GDM1 (cell line): ENCODE measurements at regions not wholly inside any gene's neighbourhood (a gene's known extent, or its start where the extent isn't known, plus 50 kb on each side); places are given as distances from the start of the nearest gene placed in this dataset.

Source experiments
- DNase-seq: peaks from one replicate; lab custom pipeline; 2025; lab: John Stamatoyannopoulos, UW

DNA sequence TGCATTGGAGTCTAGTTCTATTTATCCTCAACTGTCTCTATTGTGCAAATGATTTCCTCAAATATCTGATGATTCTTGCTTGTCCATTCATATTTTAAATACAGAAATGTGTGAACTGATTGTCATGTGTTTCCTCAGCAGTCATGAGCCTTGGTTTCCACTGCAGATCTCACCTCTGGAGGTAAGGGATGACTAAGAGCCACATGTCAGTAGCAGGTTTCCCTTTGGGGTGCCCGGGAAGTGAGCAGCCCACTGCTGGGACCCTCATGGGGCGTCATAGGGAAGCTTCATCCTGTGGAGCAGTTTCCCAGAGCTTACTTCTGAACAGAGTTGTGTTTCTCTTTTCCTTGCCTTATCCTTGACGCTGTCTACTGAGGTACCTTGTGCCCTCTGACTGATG is 149.2 kb upstream of the TOPAZ1 start:
- DNase-seq: no peak

DNA sequence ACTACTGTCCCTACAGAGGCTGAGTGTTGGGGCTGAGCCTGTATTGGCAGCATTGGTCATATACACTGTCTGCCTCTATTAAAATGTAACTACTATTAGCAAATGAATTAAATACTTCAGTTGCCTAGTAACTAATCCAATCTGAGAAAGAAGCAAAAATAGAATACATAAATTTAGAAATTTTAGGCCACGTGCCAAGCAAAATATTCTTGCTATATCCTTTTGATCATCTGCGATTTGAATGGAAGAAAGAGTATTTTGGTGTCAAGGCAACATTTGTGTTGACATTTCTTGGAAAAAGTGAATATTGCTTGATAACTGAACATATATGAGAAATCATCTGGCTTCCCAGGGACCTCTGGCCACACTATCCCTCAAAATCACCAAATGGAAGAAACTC is 148.2 kb upstream of the TOPAZ1 start:
- no peak for DNase-seq

DNA sequence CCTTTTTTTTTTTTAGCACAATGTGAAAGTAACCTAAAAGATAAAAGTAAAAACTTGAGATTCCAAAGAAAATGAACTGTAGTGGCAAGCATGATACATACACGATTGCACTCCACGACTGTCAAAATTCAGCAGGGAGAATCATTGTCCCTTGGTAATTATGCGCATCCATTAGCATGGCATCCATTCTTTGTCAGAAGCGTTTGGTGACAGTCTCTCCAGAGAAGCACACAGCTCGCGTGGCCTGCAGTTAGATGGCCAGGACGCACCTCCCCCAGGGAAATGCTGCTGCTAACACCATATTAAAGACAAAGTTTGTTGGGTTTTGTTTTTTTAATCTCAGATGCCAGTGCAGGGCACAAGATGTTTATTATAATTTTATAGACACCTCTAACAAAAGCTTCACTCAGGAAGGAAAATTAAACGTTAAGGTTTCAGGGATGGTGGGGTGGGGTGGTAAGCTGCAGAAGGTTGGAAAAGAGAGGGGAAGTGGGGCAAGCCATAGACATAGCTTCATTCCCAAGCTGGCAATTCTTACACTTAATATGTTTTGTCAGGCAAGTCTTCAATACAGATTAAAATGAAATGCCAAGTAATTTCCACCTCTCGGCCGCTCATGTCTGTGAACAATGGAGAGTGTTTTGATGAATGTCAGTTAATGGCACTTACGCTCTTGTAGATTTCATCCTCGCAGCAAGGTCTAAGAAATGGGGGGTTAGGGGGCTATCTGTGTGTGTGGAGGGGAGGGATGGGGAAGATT is 142.8 kb upstream of the TOPAZ1 start:
- no peak for DNase-seq

DNA sequence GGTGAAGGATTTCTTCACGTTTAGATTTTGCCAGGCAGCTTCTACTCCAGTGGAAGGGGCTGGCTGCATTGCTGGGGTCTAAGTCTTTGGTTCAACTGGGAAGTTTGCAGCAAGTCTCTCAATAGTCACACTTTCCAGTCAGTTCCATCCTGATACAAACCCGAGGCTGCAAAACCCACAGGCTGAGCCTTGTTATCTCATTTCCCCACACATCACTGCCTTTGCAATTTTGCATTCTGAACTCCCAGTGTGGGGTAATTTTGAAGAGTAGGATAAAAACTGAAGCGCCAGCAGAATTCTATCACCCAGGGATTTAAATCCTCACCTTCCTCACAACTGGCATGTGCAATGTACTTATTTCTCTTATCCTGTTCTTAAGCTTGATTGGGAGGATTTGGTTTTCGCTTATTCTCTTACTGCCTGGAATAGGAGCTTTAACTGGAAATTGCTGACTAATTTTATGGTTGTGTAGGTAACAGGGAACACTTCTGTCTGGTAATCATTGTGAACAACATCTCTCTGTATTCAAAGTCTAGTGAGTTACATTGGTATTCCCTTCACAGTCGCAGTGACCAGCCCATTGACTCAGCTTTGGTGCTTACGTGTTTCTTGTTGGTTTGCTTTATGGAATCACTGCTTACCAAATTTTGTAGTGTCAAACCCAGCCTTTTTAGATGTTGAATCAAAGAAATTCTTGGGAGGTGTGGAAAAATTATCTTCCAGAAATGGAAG is 142.0 kb upstream of the TOPAZ1 start:
- DNase-seq: no peak

DNA sequence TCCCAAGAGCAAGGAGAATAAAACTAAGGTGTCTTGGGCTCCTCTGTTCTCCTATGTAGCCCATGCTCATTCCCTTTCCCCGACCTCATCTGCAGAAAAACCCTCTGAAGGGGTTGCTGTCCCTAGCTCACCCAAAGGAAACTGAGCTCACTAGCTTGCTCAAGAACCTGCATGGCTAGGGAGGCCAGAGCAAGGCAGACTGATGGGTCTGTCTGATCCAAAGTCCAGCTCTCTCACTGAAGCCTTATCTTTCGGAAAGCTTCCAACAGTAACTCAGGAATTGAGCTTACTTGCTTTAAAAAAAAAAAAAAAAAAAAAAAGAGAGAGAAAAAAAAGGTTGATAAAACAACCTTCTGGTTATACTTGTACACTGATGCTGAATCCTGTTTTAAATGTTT is 141.4 kb upstream of the TOPAZ1 start:
- DNase-seq: no peak

DNA sequence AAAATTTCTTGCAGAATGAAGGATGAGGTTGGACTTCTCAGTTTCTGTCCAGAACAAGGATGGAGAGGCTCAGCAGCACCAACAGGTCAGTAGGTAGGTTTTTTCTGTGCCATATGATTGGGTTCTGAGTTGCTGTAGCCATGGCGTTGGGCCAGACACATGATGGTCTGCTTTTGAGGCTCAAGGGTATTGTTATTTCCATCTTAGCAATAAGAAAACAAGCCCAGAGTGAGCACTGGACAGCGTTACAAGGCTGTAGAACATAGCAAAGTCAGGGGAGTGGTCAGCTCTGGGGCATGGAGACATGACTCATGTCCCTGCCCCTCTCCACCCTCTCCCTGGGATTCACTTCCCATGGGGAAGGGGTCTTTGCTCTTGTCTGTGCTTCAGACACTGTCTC is 137.6 kb upstream of the TOPAZ1 start:
- no peak for DNase-seq

DNA sequence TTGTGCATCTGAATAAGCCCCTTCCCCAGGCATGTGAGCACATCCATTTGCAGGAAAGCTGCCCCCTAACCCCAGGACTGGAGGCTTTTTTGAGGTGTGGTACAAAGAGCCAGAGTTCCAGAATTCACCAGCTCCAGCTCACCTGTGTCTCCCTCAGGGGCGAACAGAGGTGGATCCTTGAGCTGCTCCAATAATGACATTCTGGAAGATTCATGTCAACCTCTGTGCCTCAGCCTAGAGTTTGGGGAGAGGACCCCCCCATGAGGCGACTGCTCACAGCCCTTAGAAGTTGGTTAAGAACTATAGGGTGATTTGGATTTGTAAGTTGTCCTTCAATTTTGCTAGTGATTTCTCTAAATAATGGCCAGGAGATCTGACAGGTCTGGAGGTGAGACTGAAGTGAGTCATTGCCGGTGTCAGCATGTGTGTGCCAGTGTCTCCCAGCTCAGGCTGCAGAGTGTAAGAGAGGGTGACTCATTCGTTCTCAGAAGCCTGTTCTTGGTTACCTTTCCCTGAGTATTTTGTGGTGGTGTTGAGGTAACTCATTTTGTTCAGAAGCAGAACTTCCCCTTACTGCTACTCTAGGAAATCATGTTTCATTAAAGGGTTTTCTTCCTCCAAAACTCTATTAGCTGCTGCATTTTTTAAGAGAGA is 136.9 kb upstream of the TOPAZ1 start:
- DNase-seq: no peak

DNA sequence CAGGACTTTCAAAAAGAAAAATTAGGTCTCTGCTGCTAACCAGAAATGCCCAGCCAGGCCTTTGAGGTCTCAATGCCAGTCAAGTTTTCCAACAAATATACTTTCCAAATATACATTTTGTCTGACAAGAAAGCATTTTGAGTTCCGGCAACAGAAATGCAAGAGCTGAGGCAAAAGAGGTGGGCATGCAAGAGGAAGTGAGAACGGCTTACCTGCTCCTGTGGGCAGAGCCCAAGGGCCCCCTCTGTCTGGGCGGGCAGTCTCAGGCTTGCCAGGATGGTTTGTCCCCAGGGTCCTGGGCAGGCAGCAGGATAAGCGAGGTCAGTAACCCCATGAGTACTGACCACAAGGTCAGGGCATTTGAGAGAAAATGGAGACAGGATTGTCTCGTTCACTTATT is 136.1 kb upstream of the TOPAZ1 start:
- no peak for DNase-seq

DNA sequence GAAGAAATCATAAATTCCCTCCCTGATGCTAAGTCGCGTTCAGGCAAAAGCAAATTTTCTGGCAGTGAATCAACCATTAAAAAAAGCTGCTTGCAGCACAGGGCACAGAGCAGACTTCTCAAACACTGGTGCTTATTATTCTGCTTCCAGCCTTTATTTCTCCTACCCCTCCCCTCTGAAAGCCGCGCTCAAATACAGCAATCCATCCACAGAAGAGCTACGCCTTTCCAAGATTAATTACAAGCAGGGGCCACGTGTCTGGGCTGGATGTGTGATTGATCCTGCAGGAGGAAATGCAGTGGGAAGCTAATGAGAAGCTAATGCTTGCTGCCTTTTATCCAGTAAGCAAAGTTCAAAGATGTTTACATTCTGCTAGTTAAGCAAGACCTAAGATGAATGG is 134.9 kb upstream of the TOPAZ1 start:
- no peak for DNase-seq

DNA sequence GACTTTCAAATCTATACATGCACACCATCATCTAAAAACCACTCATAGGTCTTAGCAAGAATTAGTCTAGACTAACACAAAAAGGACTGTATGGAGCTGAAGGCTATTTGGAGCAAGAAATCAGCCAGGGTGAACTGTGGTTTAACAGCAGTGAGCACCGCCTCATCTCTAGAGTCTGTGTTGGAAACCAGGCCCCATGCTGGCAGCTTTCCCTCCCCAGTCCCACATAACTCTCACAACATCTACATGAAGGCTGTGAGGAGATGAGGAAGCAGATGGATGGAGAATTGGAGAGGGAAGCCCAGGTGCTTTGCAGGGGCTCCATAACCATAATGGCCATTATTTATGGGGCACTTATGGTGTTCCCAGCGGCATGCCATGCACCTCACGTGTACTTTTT is 133.2 kb upstream of the TOPAZ1 start:
- no peak for DNase-seq

DNA sequence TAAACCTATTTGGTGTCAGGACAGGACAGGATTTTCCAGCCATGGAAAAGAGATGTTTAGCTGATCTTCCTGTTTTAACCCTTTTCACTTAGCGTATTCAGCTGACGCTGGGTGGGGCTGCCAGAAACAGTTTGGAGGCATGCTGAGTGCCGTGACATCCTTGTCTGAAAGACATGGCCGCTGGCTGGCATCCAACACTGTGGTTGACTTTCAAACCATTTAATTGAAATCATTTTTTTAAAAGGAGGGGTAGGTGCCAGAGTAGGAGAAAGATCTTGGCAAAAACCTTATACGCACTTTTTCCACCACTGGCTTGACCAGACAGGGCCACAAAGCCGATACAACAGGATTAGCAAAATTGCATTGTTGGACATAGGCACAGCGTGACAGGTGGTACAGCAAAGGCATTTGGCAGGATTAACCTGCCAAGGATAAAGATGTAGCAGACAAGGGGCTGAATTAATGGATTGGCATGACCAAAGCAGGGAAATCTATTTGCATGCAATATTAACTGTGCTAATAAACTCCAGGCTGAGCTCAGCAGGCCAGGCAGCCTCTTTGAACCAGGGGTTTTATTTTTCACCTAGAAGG is 131.8 kb upstream of the TOPAZ1 start:
- no peak for DNase-seq

DNA sequence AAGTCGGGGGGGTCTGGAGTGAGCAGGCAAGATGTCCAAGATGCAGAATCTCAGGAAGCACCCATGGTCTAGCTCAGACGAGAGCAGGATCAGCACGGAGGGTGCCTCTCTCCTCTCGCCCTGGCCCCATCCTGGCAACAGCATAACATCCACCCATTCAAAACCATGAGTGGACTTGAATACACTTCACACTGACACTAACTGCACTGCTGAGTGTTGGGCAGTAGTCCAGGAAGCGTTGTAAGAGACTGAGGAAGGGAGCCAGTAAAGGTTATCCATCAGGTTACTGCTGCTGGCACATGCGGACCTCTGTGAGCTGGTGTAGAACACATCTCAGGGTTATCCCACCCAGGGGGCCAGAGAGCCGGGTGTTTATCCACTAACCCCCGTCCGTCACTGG is 131.0 kb upstream of the TOPAZ1 start:
- no peak for DNase-seq

DNA sequence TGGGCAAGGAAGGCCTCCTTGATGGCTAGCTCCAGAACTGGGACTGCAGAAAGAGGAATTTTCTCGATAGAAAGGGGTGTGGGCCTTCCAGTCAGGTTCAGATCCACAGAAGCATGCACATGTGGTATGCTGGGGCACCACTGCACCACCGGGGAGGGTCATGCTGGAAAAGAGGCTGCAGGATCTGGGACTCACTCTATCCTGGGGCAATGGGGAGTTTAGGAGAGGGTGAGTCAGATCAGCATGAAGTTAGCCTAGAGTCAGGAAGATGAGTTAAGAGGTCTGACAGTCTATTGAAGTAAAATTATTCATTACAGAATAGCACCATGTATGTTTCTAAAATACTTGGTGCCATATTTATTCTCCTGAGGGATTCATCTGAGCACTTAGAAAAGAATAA is 130.2 kb upstream of the TOPAZ1 start:
- no peak for DNase-seq

DNA sequence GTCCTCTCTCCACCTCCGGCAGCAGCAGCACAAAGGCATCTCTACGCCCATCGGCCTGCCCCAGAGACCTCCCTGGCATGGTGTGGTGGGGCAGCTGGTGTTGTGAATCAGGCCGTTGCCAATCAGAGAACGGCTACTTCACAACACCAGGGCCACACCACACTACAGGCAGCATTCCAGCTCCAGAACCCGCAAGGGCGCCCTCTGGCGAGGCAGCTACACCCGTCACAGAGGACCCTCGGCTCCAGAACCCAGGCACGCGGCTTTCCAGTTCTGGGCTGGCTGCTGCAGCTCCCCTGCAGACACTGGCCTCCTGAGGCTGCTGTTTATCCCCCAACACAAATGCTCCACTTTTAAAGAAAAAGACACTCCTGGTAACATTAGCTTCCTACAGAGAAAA is 127.5 kb upstream of the TOPAZ1 start:
- no peak for DNase-seq

DNA sequence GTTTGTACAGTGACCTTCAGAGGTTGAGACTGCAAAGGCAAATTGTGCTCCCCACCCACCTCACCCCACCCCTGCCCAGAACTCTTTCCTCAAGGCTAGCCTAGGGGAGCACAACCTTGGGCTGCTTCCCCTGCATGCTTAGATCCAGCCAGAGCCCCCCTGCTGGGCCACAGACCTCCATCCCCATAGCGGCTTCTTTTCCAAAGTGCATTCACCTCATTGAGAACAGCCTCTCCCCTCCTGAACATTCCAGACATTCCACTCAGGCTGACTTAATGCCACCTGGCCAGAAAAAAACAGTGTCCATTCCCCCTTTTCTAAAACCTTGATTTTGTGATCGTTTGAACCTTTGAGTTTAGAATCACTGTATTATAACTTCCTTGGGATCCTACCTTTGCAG is 124.4 kb upstream of the TOPAZ1 start:
- DNase-seq: no peak

DNA sequence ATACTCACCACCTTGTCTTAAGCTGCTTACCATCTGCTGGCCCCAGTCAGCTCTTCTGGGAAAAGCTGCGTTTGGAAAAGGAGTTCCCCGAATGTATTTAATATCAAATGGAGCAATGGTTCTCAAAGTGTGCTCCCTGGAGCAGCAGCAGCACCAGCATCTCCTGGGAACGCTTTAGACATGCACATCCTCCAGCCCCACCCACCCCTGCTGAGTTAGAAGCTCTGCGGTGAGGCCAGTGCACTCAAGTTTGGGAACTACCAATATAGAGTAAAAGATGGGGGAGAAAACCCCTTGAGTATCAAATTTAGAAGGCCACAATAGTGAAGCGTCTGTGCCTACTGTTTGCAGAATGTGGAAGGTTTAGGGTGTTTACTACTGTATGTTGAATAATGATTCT is 124.0 kb upstream of the TOPAZ1 start:
- DNase-seq: no peak

DNA sequence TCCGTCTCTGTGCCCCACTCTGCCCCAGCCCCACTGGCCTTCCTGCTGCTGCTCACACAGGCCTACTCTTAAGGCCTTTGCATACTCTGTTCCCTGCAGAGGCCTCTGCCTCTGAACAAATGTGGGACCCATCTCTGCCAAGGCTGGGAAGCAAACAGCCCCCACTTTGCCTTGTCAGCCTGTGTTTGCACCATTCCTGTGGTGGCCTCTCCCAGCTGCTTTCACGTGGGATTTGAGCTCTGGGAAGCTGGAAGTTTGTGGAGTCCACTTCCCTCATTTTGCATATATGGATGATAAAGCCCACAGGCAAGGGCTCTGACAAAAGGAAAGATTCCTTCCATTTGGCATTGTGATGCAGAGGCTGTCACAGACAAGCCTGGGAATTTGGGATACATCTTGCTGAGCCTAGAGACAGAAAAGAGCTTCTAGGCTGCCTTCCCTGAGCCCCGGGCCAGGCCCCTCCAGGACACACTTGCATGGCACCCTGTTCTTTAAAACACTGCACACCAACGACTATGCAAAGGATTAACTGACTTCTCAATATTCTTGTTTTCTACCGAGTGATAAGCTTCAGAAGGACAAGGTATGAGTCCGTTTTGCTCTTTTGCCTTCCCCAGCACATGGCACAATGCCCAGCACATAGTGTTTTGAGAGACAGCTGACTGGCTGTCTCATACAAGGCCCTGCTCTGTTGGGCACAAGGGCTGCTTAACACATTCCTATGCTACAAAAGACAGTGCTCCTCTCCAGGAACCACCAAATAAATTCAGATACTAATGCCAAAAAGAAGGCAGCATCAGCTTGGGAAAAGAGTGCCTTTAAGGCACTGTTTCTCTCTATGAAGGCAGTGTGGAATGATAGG is 120.7 kb upstream of the TOPAZ1 start:
- no peak for DNase-seq

DNA sequence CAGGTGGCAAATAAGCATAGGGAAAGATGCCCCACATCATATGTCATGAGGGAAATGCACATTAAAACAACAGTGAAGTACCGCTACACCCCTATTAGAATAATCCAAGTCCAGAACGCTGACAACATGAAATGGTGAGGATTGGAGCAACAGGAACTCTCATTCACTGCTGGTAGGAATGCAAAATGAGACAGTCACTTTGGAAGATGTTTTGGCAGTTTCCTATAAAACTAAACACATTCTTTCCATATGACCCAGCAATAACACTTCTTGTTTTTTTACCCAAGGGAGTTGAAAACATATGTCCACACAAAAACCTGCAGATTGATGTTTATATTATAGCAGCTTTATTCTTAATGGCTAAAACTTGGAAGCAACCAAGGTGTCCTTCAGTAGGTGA is 116.4 kb upstream of the TOPAZ1 start:
- no peak for DNase-seq

DNA sequence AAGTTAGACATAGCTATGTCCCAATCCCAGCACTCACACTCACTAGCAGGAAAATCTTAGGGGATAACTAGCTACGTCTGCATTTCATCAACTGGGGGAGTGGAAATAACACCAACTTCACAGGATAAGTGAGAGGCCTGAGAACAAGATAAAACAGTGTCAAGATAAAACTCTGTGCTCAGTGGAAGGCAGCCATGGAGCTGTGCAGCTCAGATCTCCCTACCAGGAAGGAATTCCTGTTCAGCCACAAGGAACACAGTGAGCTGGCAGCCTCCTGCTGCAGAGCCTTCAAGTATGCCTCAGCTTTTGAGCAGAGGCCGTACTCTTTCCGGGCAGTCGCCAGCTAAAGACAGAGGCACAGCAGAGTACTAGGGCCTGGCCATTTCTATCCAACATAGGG is 115.8 kb upstream of the TOPAZ1 start:
- DNase-seq: no peak

DNA sequence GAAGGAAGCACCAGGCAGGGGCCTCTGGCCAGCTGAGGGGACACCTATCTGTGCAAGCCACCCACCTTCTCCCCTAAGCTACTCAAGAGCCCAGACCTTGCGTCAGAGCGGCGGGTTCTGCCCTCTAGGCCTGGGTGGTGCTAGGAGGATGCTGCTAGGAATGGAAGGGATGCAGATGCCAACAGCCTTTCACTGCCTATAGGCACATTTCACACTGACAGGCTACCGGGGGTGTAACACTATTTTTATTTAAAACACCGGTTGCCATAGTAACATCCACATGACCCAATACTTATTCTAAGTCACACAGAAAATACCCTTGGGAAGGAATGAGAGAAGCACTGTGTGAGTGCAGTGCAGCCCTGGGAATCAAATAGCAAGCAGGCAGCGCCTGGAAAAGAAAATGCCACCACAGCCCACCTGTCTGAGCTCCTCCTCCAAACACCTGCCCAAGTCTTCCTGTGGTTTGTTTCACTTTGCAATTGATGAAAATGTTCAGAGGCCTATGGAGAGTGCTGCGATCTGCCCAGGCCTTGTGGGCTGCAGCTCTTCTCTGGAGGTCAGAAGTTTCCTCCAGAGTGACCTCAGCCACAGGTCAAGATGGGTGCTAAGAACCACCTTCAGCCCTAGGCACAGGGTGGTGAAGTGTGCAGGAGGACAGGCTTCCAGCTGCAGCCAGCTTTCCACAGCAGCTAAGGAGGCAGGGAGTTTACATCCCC is 113.5 kb upstream of the TOPAZ1 start:
- no peak for DNase-seq

DNA sequence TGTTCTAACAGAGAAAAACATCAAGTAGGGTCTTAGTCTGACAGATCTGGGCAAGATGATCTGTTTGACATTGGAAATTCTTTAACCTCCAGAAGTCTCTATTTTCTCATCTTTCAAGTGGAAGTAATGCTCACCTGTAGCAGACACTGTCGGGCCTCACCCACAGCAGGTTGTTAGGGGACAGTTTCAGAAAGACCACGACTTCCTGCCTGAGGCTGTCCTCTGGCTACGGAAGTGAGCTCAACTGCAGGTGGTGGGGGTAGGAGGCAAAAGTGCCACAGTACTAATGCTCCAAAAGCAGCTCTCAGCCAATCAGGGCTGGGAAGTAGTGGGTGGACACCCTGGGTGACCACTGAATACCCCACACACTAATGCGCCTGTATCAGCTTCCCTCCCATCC is 111.4 kb upstream of the TOPAZ1 start:
- DNase-seq: no peak
